IMR-90 (cell line): ENCODE measurements at regions not wholly inside any gene's neighbourhood (a gene's known extent, or its start where the extent isn't known, plus 50 kb on each side); places are given as distances from the start of the nearest gene placed in this dataset.

Source experiments
- ATAC-seq: fragments of 200-7000 bp; cut with Tn5 transposase; 2 replicates; pipeline ENCODE4 v1.9.1; 2020; ENCODE audit warnings: low read depth, mild to moderate bottlenecking, moderate library complexity
- BruUV-seq: library from RNA; stranded (reverse); fragments of 400-500 nt; replicated peaks from 2 replicates; lab custom pipeline; 2021; lab: Mats Ljungman, UMichigan
- CTCF ChIA-PET: fragments of 300-600 bp; formaldehyde crosslinking; extraction: SDS; loops from one replicate; lab custom pipeline; 2021; ENCODE audit warnings: antibody characterized with exemption; lab: Yijun Ruan, JAX
- POLR2A ChIA-PET: fragments of 300-600 bp; sonication (Branson Sonifier 250); formaldehyde crosslinking; loops from one replicate; lab custom pipeline; 2022; ENCODE audit warnings: antibody characterized with exemption; ENCODE audit not compliant: unreplicated experiment; lab: Charles Lee
- DNase-seq: peaks from one replicate; pipeline ENCODE4 v3.0.0; 2013
- H2AFZ ChIP-seq: replicated peaks from 2 replicates; pipeline ENCODE3; 2013; ENCODE audit warnings: low read length, mild to moderate bottlenecking; ENCODE audit not compliant: poor library complexity
- H2AK5ac ChIP-seq: 2 replicates; pipeline ENCODE4 v1.6.1; 2013; ENCODE audit warnings: low read depth, low read length, inconsistent platforms
- H2AK9ac ChIP-seq: replicated peaks from 2 replicates; pipeline ENCODE3; 2013; ENCODE audit warnings: mild to moderate bottlenecking, low read depth, low read length, moderate library complexity; ENCODE audit not compliant: poor library complexity
- H2BK120ac ChIP-seq: 2 replicates; pipeline ENCODE4 v1.6.1; 2013; ENCODE audit warnings: low read depth, low read length, inconsistent platforms
- H2BK15ac ChIP-seq: 3 replicates; pipeline ENCODE4 v1.6.1; 2013; ENCODE audit warnings: low read depth, low read length, inconsistent platforms
- H2BK20ac ChIP-seq: 2 replicates; pipeline ENCODE4 v1.6.1; 2013; ENCODE audit warnings: low read depth, mild to moderate bottlenecking, inconsistent platforms, low read length, moderate library complexity
- H2BK5ac ChIP-seq: 2 replicates; pipeline ENCODE4 v1.6.1; 2013; ENCODE audit warnings: mild to moderate bottlenecking, low read depth, low read length, inconsistent platforms; ENCODE audit not compliant: poor library complexity, severe bottlenecking
- H3K14ac ChIP-seq: replicated peaks from 2 replicates; pipeline ENCODE4 v1.6.1; 2013; ENCODE audit warnings: low read depth, low read length, inconsistent platforms
- H3K18ac ChIP-seq: 2 replicates; pipeline ENCODE4 v1.6.1; 2013; ENCODE audit warnings: low read depth, low read length, control low read depth
- H3K23ac ChIP-seq: 2 replicates; pipeline ENCODE4 v1.6.1; 2013; ENCODE audit warnings: low read depth, low read length, inconsistent platforms
- H3K27ac ChIP-seq: 2 replicates; pipeline ENCODE4 v1.5.1; 2013; ENCODE audit warnings: mild to moderate bottlenecking, control low read depth, low read length; ENCODE audit not compliant: insufficient read depth
- H3K27me3 ChIP-seq: 2 replicates; pipeline ENCODE4 v1.6.1; 2013; ENCODE audit warnings: low read length; ENCODE audit not compliant: control insufficient read depth, insufficient read depth
- H3K36me3 ChIP-seq: 2 replicates; pipeline ENCODE4 v1.6.1; 2013; ENCODE audit warnings: low read length, mixed read lengths; ENCODE audit not compliant: control insufficient read depth, insufficient read depth
- H3K4ac ChIP-seq: 2 replicates; pipeline ENCODE4 v1.6.1; 2013; ENCODE audit warnings: low read depth, low read length, inconsistent platforms
- H3K4me1 ChIP-seq: 2 replicates; pipeline ENCODE4 v1.6.1; 2013; ENCODE audit warnings: low read length, mixed read lengths; ENCODE audit not compliant: control insufficient read depth, insufficient read depth
- H3K4me2 ChIP-seq: 2 replicates; pipeline ENCODE4 v1.6.1; 2013; ENCODE audit warnings: low read depth, mild to moderate bottlenecking, control low read depth, low read length, moderate library complexity
- H3K4me3 ChIP-seq: 2 replicates; pipeline ENCODE4 v1.5.1; 2013; ENCODE audit warnings: low read depth, mild to moderate bottlenecking, control low read depth, low read length, moderate library complexity; ENCODE audit not compliant: insufficient read depth
- H3K56ac ChIP-seq: 2 replicates; pipeline ENCODE4 v1.6.1; 2013; ENCODE audit warnings: low read length, inconsistent platforms; ENCODE audit not compliant: insufficient read depth; ENCODE audit errors: extremely low read depth
- H3K79me1 ChIP-seq, 2 experiments: 2 replicates each; pipeline ENCODE4 v1.6.1; 2013; ENCODE audit warnings: low read length in 2 of 2, inconsistent platforms in 1 of 2, low read depth in 1 of 2
- H3K9ac ChIP-seq: 2 replicates; pipeline ENCODE4 v1.6.1; 2013; ENCODE audit warnings: low read depth, low read length, control low read depth
- H3K9me1 ChIP-seq: 2 replicates; pipeline ENCODE4 v1.6.1; 2013; ENCODE audit warnings: low read length, inconsistent platforms; ENCODE audit not compliant: insufficient read depth
- H3K9me3 ChIP-seq: 2 replicates; pipeline ENCODE4 v1.6.1; 2013; ENCODE audit warnings: low read length; ENCODE audit not compliant: control insufficient read depth, insufficient read depth
- H4K20me1 ChIP-seq: 2 replicates; pipeline ENCODE4 v1.6.1; 2013; ENCODE audit warnings: low read length, inconsistent platforms; ENCODE audit not compliant: insufficient read depth
- H4K5ac ChIP-seq: 2 replicates; pipeline ENCODE4 v1.6.1; 2013; ENCODE audit warnings: mild to moderate bottlenecking, low read depth, low read length, control low read depth
- H4K8ac ChIP-seq, 2 experiments: 2 replicates each; pipeline ENCODE4 v1.6.1; 2013; ENCODE audit warnings: low read depth in 2 of 2, low read length in 2 of 2, control low read depth in 1 of 2, inconsistent platforms in 1 of 2
- H4K91ac ChIP-seq: 2 replicates; pipeline ENCODE4 v1.6.1; 2013; ENCODE audit warnings: low read depth, low read length, inconsistent platforms; ENCODE audit not compliant: insufficient read depth
- BHLHE40 ChIP-seq: fragments of 150-350 bp; IDR thresholded peaks from 2 replicates; pipeline ENCODE4 v1.6.1; 2016; ENCODE audit warnings: mild to moderate bottlenecking, low read depth, low read length
- CEBPB ChIP-seq: IDR thresholded peaks from 2 replicates; pipeline ENCODE4 v1.6.1; 2012; ENCODE audit warnings: low read depth, low read length, improper control_type of control experiment
- CHD1 ChIP-seq: IDR thresholded peaks from 2 replicates; pipeline ENCODE4 v1.6.1; 2012; ENCODE audit warnings: low read depth, low read length, improper control_type of control experiment
- ELK1 ChIP-seq: fragments of 150-350 bp; IDR thresholded peaks from 2 replicates; pipeline ENCODE4 v1.6.1; 2016; ENCODE audit warnings: low read depth, mild to moderate bottlenecking, low read length, moderate library complexity, borderline replicate concordance
- FOS ChIP-seq: fragments of 150-350 bp; IDR thresholded peaks from 2 replicates; pipeline ENCODE4 v1.6.1; 2016; ENCODE audit warnings: low read depth, low read length
- MAFK ChIP-seq: IDR thresholded peaks from 2 replicates; pipeline ENCODE4 v1.6.1; 2012; ENCODE audit warnings: low read depth, low read length, improper control_type of control experiment
- MAZ ChIP-seq: IDR thresholded peaks from 2 replicates; pipeline ENCODE4 v1.6.1; 2012; ENCODE audit warnings: low read depth, mild to moderate bottlenecking, low read length, improper control_type of control experiment, moderate library complexity, borderline replicate concordance
- MXI1 ChIP-seq: IDR thresholded peaks from 2 replicates; pipeline ENCODE4 v1.6.1; 2012; ENCODE audit warnings: low read depth, mild to moderate bottlenecking, low read length, moderate library complexity, borderline replicate concordance
- NFE2L2 ChIP-seq: fragments of 150-350 bp; IDR thresholded peaks from 2 replicates; pipeline ENCODE4 v1.6.1; 2016; ENCODE audit warnings: low read depth, mild to moderate bottlenecking, low read length
- RAD21 ChIP-seq: IDR thresholded peaks from 2 replicates; pipeline ENCODE4 v1.6.1; 2012; ENCODE audit warnings: low read length, improper control_type of control experiment
- RFX5 ChIP-seq: IDR thresholded peaks from 2 replicates; pipeline ENCODE4 v1.8.0; 2012; ENCODE audit warnings: low read depth, mild to moderate bottlenecking, low read length, moderate library complexity
- SMC3 ChIP-seq: fragments of 150-350 bp; IDR thresholded peaks from 2 replicates; pipeline ENCODE4 v1.6.1; 2016; ENCODE audit warnings: low read depth, mild to moderate bottlenecking, antibody characterized with exemption, low read length, moderate library complexity
- WGBS, 2 experiments: methylation state at CpG; one replicate each; pipeline versions ENCODE4 v1.1.5 to v1.1.7; 2013; ENCODE audit warnings: missing lambda C conversion rate in 2 of 2; ENCODE audit not compliant: insufficient read length in 1 of 2; ENCODE audit errors: extremely low coverage in 2 of 2; 5-methylcytosine and 5-hydroxymethylcytosine counted together
- dilution Hi-C: fragments of 300-500 bp; cut with HindIII; formaldehyde crosslinking; loops from one replicate; pipeline ENCODE4 v1.14.3; 2018; ENCODE audit warnings: low sequenced_read_pairs; ENCODE audit not compliant: unreplicated experiment
- in situ Hi-C: fragments of 300-500 bp; cut with MboI; formaldehyde crosslinking; loops from 3 replicates; pipeline ENCODE4 v1.14.3; 2019; ENCODE audit warnings: low sequenced_read_pairs, inconsistent platforms, mixed read lengths
- intact Hi-C: fragments of 100-400 bp; cut with micrococcal nuclease; formaldehyde crosslinking; loops from 2 replicates; pipeline ENCODE4 v1.10.0; 2022
- TF ChIP-seq, protein P1 (sequence below): conservative IDR thresholded peaks from 2 replicates; pipeline ENCODE4 v1.5.1; 2012; ENCODE audit warnings: mild to moderate bottlenecking, low read depth, low read length, improper control_type of control experiment
- TF ChIP-seq, protein P2 (sequence below): fragments of 150-350 bp; IDR thresholded peaks from 2 replicates; pipeline ENCODE4 v1.6.1; 2017; ENCODE audit warnings: mild to moderate bottlenecking, antibody characterized with exemption, low read length, low read depth

DNA sequence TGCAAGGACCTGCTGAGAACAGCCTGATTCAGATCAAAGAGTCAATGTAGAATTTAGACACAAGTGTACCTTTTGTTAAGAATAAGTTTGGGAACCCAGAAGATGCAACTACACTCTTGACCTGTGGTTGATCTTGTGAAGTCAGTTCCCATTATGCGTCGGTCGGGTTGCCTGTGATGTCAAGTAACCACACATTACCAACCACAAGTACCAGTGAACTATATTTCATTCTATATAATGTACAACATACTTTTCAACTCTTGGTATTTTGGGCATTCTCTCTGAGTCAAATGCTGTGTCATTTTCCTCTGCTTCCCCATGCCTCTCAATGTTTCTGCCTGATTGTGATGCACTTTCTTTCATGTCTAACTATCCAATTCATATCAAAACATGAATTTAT, 426.2 kb downstream of the ETV1 start:
- Histone ChIP-seq H3K36me3 (no peaks in the 10 kb centered on the region), H4K91ac (no peak overlapping the region), H2AFZ (no peak overlapping the region), H2AK9ac (no peak overlapping the region), H3K9me3 (no peaks in the 10 kb centered on the region), H2AK5ac (no peak overlapping the region), H3K4me2 (no peak overlapping the region), H3K9me1 (no peaks in the 10 kb centered on the region), H2BK120ac (no peak overlapping the region), H3K56ac (no peak overlapping the region), H3K23ac (no peak overlapping the region), H3K27ac (no peak overlapping the region), H3K27me3 (no peaks in the 10 kb centered on the region), H4K5ac (no peak overlapping the region), H2BK15ac (no peak overlapping the region), H4K20me1 (no peaks in the 10 kb centered on the region), H3K4me3 (no peak overlapping the region), H3K14ac (no peak overlapping the region), H2BK20ac (no peak overlapping the region), H3K4me1 (no peaks in the 10 kb centered on the region), H2BK5ac (no peak overlapping the region), H3K79me1 (no peaks in the 10 kb centered on the region), H3K4ac (no peak overlapping the region), H3K9ac (no peak overlapping the region), H4K8ac (no peak overlapping the region), H3K18ac (no peak overlapping the region)
- WGBS, 2 experiments = no CpG with 5 or more reads among the region's 3 CpGs
- in situ Hi-C loops (no loop called here), intact Hi-C loops (no loop called here), dilution Hi-C loops (no loop called here)
- ChIA-PET CTCF (no interaction called here), POLR2A (no interaction called here)
- TF ChIP-seq RAD21 = no peak
- no peak for TF ChIP-seq CHD1
- no peak for TF ChIP-seq SMC3
- no peak for TF ChIP-seq ELK1
- no peak for TF ChIP-seq RFX5
- TF ChIP-seq, protein P1, sequence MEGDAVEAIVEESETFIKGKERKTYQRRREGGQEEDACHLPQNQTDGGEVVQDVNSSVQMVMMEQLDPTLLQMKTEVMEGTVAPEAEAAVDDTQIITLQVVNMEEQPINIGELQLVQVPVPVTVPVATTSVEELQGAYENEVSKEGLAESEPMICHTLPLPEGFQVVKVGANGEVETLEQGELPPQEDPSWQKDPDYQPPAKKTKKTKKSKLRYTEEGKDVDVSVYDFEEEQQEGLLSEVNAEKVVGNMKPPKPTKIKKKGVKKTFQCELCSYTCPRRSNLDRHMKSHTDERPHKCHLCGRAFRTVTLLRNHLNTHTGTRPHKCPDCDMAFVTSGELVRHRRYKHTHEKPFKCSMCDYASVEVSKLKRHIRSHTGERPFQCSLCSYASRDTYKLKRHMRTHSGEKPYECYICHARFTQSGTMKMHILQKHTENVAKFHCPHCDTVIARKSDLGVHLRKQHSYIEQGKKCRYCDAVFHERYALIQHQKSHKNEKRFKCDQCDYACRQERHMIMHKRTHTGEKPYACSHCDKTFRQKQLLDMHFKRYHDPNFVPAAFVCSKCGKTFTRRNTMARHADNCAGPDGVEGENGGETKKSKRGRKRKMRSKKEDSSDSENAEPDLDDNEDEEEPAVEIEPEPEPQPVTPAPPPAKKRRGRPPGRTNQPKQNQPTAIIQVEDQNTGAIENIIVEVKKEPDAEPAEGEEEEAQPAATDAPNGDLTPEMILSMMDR = no peak
- no peak for TF ChIP-seq CEBPB
- no peak for TF ChIP-seq NFE2L2
- no peak for TF ChIP-seq FOS
- TF ChIP-seq, protein P2, sequence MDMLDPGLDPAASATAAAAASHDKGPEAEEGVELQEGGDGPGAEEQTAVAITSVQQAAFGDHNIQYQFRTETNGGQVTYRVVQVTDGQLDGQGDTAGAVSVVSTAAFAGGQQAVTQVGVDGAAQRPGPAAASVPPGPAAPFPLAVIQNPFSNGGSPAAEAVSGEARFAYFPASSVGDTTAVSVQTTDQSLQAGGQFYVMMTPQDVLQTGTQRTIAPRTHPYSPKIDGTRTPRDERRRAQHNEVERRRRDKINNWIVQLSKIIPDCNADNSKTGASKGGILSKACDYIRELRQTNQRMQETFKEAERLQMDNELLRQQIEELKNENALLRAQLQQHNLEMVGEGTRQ = no peak
- TF ChIP-seq MXI1 = no peak
- no peak for TF ChIP-seq MAFK
- no peak for TF ChIP-seq BHLHE40
- no peak for TF ChIP-seq MAZ
- no TSS peak for BruUV-seq
- ATAC-seq (no peak), DNase-seq (no peak)
